ENCODE measurements at regions not wholly inside any gene's neighbourhood (a gene's known extent, or its start where the extent isn't known, plus 50 kb on each side); places are given as distances from the start of the nearest gene placed in this dataset.

- TF ChIP-seq CTCF (optimal IDR thresholded peaks at IDR 0.05 in 1 of 3, IDR thresholded peaks at IDR 0.05 in 1 of 3, conservative IDR thresholded peaks at IDR 0.05 in 1 of 3; ENCODE audit: extremely low read depth in 1 of 3, insufficient read depth in 2 of 3, low read length in 3 of 3) (no peak), EZH2 (IDR thresholded peaks at IDR 0.05; ENCODE audit: low read length) (no peak)
Measured at GRCh38 chr10:130652964-130653578, 516.9 kb downstream of the GLRX3 start.
